Endodermal cell (in vitro differentiated cells): ENCODE measurements at regions not wholly inside any gene's neighbourhood (a gene's known extent, or its start where the extent isn't known, plus 50 kb on each side); places are given as distances from the start of the nearest gene placed in this dataset.

Experiments
- DNase-seq: peaks from one replicate; pipeline ENCODE4 v3.0.0-alpha.2; 2017
- H3K27ac ChIP-seq: 2 replicates; pipeline ENCODE4 v1.5.1; 2013; ENCODE audit warnings: mild to moderate bottlenecking, low read depth, low read length, moderate library complexity
- H3K27me3 ChIP-seq: 2 replicates; pipeline ENCODE4 v1.6.1; 2013; ENCODE audit warnings: mild to moderate bottlenecking, low read length, moderate library complexity; ENCODE audit not compliant: insufficient read depth, control insufficient read depth, poor library complexity, severe bottlenecking
- H3K36me3 ChIP-seq: 2 replicates; pipeline ENCODE4 v1.7.0; 2013; ENCODE audit warnings: mild to moderate bottlenecking, low read length, moderate library complexity; ENCODE audit not compliant: control insufficient read depth, insufficient read depth
- H3K4me1 ChIP-seq: one replicate; pipeline ENCODE4 v1.7.0; 2013; ENCODE audit warnings: low read length; ENCODE audit not compliant: control insufficient read depth, insufficient read depth
- H3K4me3 ChIP-seq: 2 replicates; pipeline ENCODE4 v1.5.1; 2013; ENCODE audit warnings: mild to moderate bottlenecking, low read length, moderate library complexity
- H3K9ac ChIP-seq: 2 replicates; pipeline ENCODE4 v1.6.1; 2013; ENCODE audit warnings: mild to moderate bottlenecking, low read length, moderate library complexity; ENCODE audit not compliant: poor library complexity, severe bottlenecking; ENCODE audit errors: extremely low read depth
- H3K9me3 ChIP-seq: 2 replicates; pipeline ENCODE4 v1.6.1; 2013; ENCODE audit warnings: mild to moderate bottlenecking, low read length, moderate library complexity; ENCODE audit not compliant: control insufficient read depth
- H3K27ac Mint-ChIP-seq: 2 replicates; pipeline ENCODE4 v1.8.0; 2020; ENCODE audit warnings: mixed read lengths
- H3K27me3 Mint-ChIP-seq: 2 replicates; pipeline ENCODE4 v1.8.0; 2021; ENCODE audit warnings: mild to moderate bottlenecking, mixed read lengths; ENCODE audit not compliant: insufficient read depth
- H3K36me3 Mint-ChIP-seq: 2 replicates; pipeline ENCODE4 v1.8.0; 2020; ENCODE audit warnings: low read depth, mixed read lengths
- H3K4me1 Mint-ChIP-seq: 2 replicates; pipeline ENCODE4 v1.8.0; 2020; ENCODE audit warnings: mixed read lengths
- H3K4me3 Mint-ChIP-seq: 2 replicates; pipeline ENCODE4 v1.8.0; 2020; ENCODE audit warnings: mild to moderate bottlenecking, moderate library complexity, mixed read lengths
- H3K9me3 Mint-ChIP-seq: 2 replicates; pipeline ENCODE4 v1.8.0; 2020; ENCODE audit warnings: mild to moderate bottlenecking, mixed read lengths
- WGBS, 2 experiments: methylation state at CpG; one replicate each; pipeline versions ENCODE4 v1.1.5 to v1.1.7; 2013; ENCODE audit warnings: missing lambda C conversion rate in 2 of 2, mixed read lengths in 1 of 2; ENCODE audit not compliant: insufficient coverage in 1 of 2, insufficient read length in 1 of 2; 5-methylcytosine and 5-hydroxymethylcytosine counted together
- TF ChIP-seq, protein P1 (sequence below): fragments of 200-600 bp; sonication (generic); conservative IDR thresholded peaks from 2 replicates; pipeline ENCODE4 v1.5.0; 2021; ENCODE audit warnings: antibody characterized with exemption, mild to moderate bottlenecking

DNA sequence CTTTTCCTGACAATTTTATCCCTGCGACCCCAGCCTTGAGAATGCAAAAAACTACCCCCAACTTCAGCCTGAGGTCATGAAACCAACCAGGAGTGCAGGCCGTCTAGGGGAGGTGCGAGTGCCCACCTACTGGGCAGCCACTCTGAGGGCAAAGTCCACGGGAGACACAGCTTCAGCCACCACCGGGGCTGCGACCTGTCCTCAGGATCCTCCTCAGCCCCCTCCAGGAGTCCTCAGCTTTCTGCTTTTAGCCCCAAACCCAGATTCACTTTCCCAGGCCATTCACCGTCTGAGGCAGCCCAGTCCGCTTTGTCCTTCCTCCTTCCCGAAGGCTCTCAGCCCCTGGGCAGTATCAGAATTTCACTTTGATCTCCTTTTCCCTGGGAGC, 210.2 kb upstream of the TNP1 start:
- Histone ChIP-seq H3K9ac (no peak overlapping the region), H3K4me3 (no peak overlapping the region), H3K9me3 (peaks cover 15% of the 10 kb centered on the region), H3K27ac (peak overlapping the region; percentile 55), H3K36me3 (no peaks in the 10 kb centered on the region), H3K4me1 (no peaks in the 10 kb centered on the region), H3K27me3 (no peaks in the 10 kb centered on the region)
- TF ChIP-seq, protein P1, sequence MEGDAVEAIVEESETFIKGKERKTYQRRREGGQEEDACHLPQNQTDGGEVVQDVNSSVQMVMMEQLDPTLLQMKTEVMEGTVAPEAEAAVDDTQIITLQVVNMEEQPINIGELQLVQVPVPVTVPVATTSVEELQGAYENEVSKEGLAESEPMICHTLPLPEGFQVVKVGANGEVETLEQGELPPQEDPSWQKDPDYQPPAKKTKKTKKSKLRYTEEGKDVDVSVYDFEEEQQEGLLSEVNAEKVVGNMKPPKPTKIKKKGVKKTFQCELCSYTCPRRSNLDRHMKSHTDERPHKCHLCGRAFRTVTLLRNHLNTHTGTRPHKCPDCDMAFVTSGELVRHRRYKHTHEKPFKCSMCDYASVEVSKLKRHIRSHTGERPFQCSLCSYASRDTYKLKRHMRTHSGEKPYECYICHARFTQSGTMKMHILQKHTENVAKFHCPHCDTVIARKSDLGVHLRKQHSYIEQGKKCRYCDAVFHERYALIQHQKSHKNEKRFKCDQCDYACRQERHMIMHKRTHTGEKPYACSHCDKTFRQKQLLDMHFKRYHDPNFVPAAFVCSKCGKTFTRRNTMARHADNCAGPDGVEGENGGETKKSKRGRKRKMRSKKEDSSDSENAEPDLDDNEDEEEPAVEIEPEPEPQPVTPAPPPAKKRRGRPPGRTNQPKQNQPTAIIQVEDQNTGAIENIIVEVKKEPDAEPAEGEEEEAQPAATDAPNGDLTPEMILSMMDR: no peak
- 80 to 82% methylated on average over 2 to 9 of the region's 9 CpGs for WGBS, 2 experiments
- no peak overlapping the region for H3K4me3 Mint-ChIP-seq
- peaks cover 3% of the 10 kb centered on the region for H3K27me3 Mint-ChIP-seq
- H3K4me1 Mint-ChIP-seq: no peaks in the 10 kb centered on the region
- no peak overlapping the region for H3K27ac Mint-ChIP-seq
- H3K36me3 Mint-ChIP-seq: no peaks in the 10 kb centered on the region
- DNase-seq: peak; percentile 50
- peaks cover 7% of the 10 kb centered on the region for H3K9me3 Mint-ChIP-seq

DNA sequence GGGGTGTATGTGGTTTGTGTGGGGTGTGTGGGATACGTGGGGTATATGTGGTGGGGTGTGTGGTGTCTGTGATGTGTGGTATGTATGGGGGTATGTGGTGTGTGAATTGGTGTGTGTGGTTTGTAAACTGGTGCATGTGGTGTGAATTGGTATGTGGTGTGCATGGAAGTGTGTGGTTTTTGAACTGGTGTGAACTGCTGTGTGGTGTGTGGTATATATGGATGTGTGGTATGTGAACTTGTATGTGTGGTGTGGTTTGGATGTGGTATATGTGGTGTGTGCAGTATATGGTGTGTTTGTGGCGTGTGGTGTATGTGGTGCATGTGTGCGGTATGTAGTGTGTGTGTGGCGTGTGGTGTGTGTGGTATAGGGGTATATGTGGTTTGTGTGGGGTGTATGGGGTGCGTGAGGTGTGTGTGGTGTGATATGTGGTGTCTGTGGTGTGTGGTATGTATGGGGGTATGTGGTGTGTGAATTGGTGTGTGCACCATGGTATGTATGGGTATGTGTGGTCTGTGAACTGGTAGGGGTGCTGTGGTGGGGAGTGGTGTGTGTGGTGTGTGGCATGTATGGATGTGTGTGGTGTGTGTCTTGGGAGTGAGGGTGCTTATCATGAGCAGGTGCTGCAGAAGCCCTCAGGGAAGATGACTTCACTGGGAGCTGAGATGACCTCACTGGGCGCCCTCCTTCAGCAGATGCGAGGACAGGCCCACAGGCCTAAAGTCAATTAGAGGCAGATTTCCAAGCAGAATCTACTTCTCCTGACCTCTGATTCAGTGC, 209.6 kb upstream of the TNP1 start:
- TF ChIP-seq, protein P1: no peak
- peaks cover 4% of the 10 kb centered on the region for H3K4me1 Mint-ChIP-seq
- 96 to 97% methylated on average over 4 to 7 of the region's 7 CpGs for WGBS, 2 experiments
- Histone ChIP-seq H3K4me1 (no peaks in the 10 kb centered on the region), H3K36me3 (no peaks in the 10 kb centered on the region), H3K27ac (peak overlapping the region; percentile 55), H3K4me3 (no peak overlapping the region), H3K9me3 (peaks cover 15% of the 10 kb centered on the region), H3K27me3 (no peaks in the 10 kb centered on the region), H3K9ac (no peak overlapping the region)
- H3K27me3 Mint-ChIP-seq: peaks cover 3% of the 10 kb centered on the region
- no peak for DNase-seq
- no peak overlapping the region for H3K27ac Mint-ChIP-seq
- H3K36me3 Mint-ChIP-seq: no peaks in the 10 kb centered on the region
- peaks cover 7% of the 10 kb centered on the region for H3K9me3 Mint-ChIP-seq
- H3K4me3 Mint-ChIP-seq: no peak overlapping the region

DNA sequence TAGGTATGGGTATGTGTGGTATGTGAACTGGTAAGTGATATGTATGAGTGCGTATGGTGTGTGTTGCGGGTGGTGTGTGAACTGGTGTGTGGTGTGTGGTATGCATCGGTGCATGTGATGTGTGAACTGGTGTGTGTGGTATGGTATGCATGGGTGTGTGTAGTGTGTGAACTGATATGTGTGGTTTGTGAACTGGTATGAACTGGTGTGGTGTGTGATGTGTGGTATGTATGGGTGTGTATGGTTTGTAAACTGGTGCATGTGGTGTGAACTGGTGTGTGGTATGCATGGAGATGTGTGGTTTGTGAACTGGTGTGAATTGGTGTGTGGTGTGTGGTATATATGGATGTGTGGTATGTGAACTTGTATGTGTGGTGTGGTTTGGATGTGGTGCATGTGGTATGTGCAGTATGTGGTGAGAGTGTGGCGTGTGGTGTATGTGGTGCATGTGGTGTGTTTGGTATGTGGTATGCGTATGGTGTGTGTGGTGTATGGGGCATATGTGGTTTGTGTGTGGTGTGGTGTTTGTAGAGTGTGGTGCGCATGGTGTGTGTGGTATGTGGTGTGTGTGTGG, 208.9 kb upstream of the TNP1 start:
- no peak overlapping the region for H3K9ac ChIP-seq
- H3K36me3 ChIP-seq: no peaks in the 10 kb centered on the region
- no peak for DNase-seq
- no peak overlapping the region for H3K4me3 ChIP-seq
- WGBS, 2 experiments: 88 to 100% methylated on average over 1 to 6 of the region's 6 CpGs
- H3K4me1 ChIP-seq: no peaks in the 10 kb centered on the region
- no peak overlapping the region for H3K27ac ChIP-seq
- peaks cover 15% of the 10 kb centered on the region for H3K9me3 ChIP-seq
- Mint-ChIP-seq H3K4me3 (no peak overlapping the region), H3K27me3 (peaks cover 3% of the 10 kb centered on the region), H3K27ac (no peak overlapping the region), H3K4me1 (peaks cover 7% of the 10 kb centered on the region), H3K36me3 (no peaks in the 10 kb centered on the region), H3K9me3 (peaks cover 7% of the 10 kb centered on the region)
- TF ChIP-seq, protein P1: no peak
- no peaks in the 10 kb centered on the region for H3K27me3 ChIP-seq
